ENCODE measurements at regions not wholly inside any gene's neighbourhood (a gene's known extent, or its start where the extent isn't known, plus 50 kb on each side); places are given as distances from the start of the nearest gene placed in this dataset.

DNA sequence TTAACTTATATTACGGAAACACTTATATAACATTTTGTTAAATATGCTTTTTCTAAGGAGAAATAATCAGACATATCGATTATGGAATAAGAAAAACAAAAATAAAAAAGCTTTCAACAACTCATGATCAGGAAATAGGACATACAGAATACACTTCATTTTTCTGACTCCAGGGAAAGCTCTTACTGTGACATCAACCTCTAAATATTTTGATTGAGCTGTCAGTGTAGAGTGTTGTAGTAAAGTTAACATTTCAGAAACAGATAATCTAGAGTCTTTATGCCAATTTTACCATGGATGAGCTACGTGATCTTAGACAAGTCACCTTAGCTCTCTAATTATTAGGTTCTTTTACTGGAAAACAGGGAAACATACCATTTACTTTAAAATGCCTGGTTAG is 218.9 kb upstream of the SORCS1 start:
- Histone ChIP-seq H2BK20ac (ENCODE audit: low read depth, low read length, poor library complexity, severe bottlenecking) (no peak overlapping the region), H3K9me3 (ENCODE audit: control insufficient read depth, low read depth, low read length) (no peaks in the 10 kb centered on the region), H4K8ac (replicated peaks; ENCODE audit: insufficient read length, low read depth, low read length) (no peak overlapping the region), H2BK15ac (ENCODE audit: low read depth, low read length) (no peak overlapping the region), H3K23me2 (ENCODE audit: insufficient read length, low read depth, low read length, poor library complexity, severe bottlenecking) (no peaks in the 10 kb centered on the region), H3K4me1 (ENCODE audit: insufficient read depth, low read length) (no peaks in the 10 kb centered on the region), H2BK5ac (ENCODE audit: insufficient read length, low read length) (no peak overlapping the region), H3K14ac (ENCODE audit: insufficient read depth, low read length) (no peak overlapping the region), H3K23ac (ENCODE audit: insufficient read length, low read depth, low read length) (no peak overlapping the region), H3K79me2 (ENCODE audit: insufficient read depth, low read length) (no peaks in the 10 kb centered on the region), H4K20me1 (ENCODE audit: control insufficient read depth, insufficient read depth, insufficient read length) (no peaks in the 10 kb centered on the region), H3K27ac (ENCODE audit: insufficient read length, low read depth, low read length) (no peak overlapping the region), H3K4ac (ENCODE audit: low read depth, low read length) (no peak overlapping the region), H3K4me2 (ENCODE audit: insufficient read depth, insufficient read length, low read length) (no peak overlapping the region), H3K27me3 (ENCODE audit: insufficient read depth, low read length) (no peaks in the 10 kb centered on the region), H3K79me1 (ENCODE audit: insufficient read depth, low read depth, low read length, poor library complexity, severe bottlenecking) (no peaks in the 10 kb centered on the region), H2AK5ac (ENCODE audit: insufficient read length, low read length) (no peak overlapping the region), H4K5ac (ENCODE audit: insufficient read length, low read depth, low read length) (no peak overlapping the region), H3T11ph (ENCODE audit: low read length) (no peak overlapping the region), H2BK120ac (ENCODE audit: low read depth, low read length, poor library complexity, severe bottlenecking) (no peak overlapping the region), H3K9ac (ENCODE audit: extremely low read depth, insufficient read length, low read length) (no peak overlapping the region), H2BK12ac (ENCODE audit: insufficient read length, low read depth, low read length) (no peak overlapping the region), H4K91ac (ENCODE audit: insufficient read length, low read depth, low read length) (no peak overlapping the region), H3K56ac (ENCODE audit: insufficient read length, low read depth, low read length) (no peak overlapping the region), H2AFZ (ENCODE audit: low read length) (no peak overlapping the region), H3K18ac (ENCODE audit: insufficient read length, low read depth, low read length) (no peak overlapping the region)
- H3K27ac Mint-ChIP-seq, result no peak overlapping the region
- H3K9me3 Mint-ChIP-seq, result no peaks in the 10 kb centered on the region
- WGBS (ENCODE audit: extremely low coverage, insufficient read length, low lambda C conversion rate), result no CpG with 5 or more reads among the region's 3 CpGs
- H3K4me1 Mint-ChIP-seq, result no peaks in the 10 kb centered on the region
- DNase-seq, result no peak
- TF ChIP-seq, protein P1, sequence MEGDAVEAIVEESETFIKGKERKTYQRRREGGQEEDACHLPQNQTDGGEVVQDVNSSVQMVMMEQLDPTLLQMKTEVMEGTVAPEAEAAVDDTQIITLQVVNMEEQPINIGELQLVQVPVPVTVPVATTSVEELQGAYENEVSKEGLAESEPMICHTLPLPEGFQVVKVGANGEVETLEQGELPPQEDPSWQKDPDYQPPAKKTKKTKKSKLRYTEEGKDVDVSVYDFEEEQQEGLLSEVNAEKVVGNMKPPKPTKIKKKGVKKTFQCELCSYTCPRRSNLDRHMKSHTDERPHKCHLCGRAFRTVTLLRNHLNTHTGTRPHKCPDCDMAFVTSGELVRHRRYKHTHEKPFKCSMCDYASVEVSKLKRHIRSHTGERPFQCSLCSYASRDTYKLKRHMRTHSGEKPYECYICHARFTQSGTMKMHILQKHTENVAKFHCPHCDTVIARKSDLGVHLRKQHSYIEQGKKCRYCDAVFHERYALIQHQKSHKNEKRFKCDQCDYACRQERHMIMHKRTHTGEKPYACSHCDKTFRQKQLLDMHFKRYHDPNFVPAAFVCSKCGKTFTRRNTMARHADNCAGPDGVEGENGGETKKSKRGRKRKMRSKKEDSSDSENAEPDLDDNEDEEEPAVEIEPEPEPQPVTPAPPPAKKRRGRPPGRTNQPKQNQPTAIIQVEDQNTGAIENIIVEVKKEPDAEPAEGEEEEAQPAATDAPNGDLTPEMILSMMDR (conservative IDR thresholded peaks at IDR 0.05), result no peak
- no peaks in the 10 kb centered on the region; a peak in 1 of 7 replicates for H3K36me3 Mint-ChIP-seq (ENCODE audit: insufficient read depth in 1 of 3, low read depth in 3 of 3)
- H3K27me3 Mint-ChIP-seq (ENCODE audit: low read depth), result peaks cover 5% of the 10 kb centered on the region
- no peak overlapping the region for H3K4me3 Mint-ChIP-seq

Measured in H9 (cell line).